ENCODE measurements at regions not wholly inside any gene's neighbourhood (a gene's known extent, or its start where the extent isn't known, plus 50 kb on each side); places are given as distances from the start of the nearest gene placed in this dataset.
"Not testable (repeated sequence)": the region's sequence is repeated elsewhere in the genome, so short reads cannot be mapped to it uniquely, and the experiment has no call there.

DNA sequence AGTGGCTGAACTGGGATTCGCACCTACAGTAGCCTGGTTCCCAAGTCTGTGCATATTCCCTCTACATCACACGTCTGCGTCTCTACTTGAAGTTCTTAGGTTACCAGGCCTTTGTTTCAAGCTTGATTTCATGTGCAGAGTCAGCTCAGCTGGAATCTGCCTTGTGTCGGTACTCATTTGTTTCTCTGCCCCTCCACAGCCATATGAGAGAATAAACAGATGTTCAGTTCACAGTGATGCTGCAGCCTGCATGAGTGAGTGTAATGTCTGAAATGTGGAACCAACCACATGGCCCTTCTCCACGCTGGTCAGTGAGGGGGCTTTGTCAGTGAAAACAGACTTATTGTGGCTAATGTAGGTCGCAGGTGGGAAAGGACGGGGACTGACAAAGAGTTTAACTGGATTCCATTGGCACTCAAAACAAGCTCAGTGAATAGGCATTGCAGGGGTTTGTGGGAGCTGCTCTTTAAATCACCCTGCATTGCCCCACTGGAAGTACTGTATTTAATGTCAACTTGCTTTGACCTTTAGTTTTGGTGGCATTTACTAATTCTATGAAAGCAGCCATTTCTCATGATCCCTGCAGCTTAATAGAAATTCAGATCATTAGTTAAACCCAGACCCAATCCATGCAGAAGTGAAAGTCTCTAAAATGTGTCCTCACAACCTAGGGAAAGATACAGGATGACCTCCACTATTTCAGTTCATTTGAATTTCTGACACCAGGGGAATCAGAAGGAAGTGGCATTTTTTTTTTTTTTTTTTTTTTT lies 136.4 kb upstream of the FAM78B start:
- TF ChIP-seq, protein P1, sequence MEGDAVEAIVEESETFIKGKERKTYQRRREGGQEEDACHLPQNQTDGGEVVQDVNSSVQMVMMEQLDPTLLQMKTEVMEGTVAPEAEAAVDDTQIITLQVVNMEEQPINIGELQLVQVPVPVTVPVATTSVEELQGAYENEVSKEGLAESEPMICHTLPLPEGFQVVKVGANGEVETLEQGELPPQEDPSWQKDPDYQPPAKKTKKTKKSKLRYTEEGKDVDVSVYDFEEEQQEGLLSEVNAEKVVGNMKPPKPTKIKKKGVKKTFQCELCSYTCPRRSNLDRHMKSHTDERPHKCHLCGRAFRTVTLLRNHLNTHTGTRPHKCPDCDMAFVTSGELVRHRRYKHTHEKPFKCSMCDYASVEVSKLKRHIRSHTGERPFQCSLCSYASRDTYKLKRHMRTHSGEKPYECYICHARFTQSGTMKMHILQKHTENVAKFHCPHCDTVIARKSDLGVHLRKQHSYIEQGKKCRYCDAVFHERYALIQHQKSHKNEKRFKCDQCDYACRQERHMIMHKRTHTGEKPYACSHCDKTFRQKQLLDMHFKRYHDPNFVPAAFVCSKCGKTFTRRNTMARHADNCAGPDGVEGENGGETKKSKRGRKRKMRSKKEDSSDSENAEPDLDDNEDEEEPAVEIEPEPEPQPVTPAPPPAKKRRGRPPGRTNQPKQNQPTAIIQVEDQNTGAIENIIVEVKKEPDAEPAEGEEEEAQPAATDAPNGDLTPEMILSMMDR (IDR thresholded peaks at IDR 0.05; ENCODE audit: low read depth, low read length, missing control alignments), result no peak
- no peak for DNase-seq (ENCODE audit: low read depth)
- H3K4me3 ChIP-seq (ENCODE audit: low read depth, low read length), result no peak overlapping the region

DNA sequence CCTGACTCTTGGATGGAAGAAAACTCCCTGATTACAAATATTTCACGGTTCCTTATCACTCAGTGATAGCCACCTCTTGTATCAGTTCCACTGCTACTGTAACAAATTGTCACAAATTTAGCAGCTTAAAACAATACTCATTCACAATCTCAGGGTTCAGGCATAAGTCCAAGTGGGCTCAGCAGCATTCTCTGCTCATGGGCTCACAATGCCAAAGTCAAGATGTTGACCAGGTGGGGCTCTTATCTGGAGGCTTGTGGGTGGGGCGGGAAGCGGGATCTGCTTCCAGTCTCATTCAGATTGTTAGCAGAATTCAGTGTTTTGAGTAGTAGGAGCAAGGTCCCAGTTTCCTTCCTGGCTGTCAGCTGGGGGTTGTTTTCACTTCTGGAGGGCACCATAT lies 137.3 kb upstream of the FAM78B start:
- TF ChIP-seq, protein P1 (IDR thresholded peaks at IDR 0.05; ENCODE audit: low read depth, low read length, missing control alignments), result no peak
- H3K4me3 ChIP-seq (ENCODE audit: low read depth, low read length), result no peak overlapping the region
- DNase-seq (ENCODE audit: low read depth), result no peak

DNA sequence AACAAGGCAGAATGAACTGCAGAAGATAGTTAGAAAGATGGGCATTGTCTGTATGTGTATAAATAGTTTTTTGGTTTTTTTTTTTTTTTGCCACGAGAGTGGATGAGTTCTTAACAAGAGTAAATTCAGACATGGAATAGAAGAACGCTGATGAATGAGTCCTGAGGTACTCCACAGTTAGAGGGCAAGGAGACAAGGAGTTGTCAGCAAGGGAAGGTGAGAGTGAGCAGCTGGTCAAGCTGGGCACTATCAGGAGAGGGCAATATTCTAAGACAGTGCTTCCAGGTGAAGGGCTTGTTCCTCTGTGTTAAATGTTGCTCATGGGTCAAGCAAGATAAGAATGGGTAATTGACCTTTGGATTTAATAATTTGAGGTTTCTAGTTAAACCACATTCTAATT lies 138.6 kb upstream of the FAM78B start:
- H3K4me3 ChIP-seq (ENCODE audit: low read depth, low read length), result no peak overlapping the region
- TF ChIP-seq, protein P1 (IDR thresholded peaks at IDR 0.05; ENCODE audit: low read depth, low read length, missing control alignments), result no peak
- DNase-seq (ENCODE audit: low read depth), result no peak

DNA sequence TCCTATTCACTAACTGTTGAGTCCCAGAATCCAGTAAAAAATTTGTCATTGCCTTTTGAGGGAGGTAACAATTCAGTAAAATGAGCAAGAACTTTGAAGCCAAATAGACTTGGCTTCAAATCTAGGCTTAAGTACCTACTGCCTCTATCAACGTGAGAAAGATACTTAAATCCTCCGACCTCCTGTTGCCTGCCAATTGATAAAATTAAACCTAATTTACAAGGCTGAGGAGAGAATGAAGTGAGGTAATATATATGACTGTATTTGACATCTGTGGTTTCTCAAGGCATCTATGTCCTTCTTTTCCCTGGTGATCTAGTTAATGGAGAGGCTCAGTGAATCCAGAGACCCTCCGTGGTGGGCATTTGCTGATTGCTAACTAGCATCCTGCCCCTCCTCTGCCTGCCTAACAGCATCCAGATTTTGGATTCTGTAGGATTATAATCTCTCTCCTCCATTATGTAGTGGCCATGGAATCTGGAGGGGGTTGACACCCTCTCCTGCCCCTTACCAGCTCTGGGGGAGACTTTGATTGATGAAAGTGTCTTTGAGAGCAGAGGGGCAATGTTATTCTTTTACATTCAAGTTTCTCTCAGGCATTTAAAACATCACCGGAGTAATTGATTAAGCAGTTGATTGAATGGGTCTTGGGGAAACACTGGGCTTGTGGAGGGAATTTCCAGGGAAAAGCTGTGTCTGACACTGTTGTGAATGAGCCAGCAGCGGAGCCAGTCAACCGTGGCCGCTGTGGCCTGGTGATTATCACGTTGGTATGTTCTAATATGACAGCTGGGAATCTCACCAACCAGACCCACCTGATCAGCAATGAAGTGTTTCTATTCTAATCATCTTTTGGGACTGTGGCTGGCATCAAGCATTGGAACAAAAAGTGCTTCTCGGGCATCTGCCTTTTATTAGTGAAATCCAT lies 140.7 kb upstream of the FAM78B start:
- no peak for DNase-seq (ENCODE audit: low read depth)
- no peak overlapping the region for H3K4me3 ChIP-seq (ENCODE audit: low read depth, low read length)
- TF ChIP-seq, protein P1 (IDR thresholded peaks at IDR 0.05; ENCODE audit: low read depth, low read length, missing control alignments), result no peak

DNA sequence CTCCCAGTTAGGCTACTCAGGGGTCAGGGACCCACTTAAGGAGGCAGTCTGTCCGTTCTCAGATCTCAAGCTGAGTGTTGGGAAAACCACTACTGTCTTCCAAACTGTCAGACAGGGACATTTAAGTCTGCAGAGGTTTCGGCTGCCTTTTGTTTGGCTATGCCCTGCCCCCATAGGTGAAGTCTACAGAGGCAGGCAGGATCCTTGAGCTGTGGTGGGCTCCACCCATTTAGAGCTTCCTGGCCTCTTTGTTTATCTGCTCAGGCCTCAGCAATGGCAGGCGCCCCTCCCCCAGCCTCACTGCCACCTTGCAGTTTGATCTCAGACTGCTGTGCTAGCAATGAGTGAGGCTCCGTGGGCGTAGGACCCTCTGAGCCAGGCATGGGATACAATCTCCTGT lies 149.5 kb upstream of the FAM78B start:
- not testable (repeated sequence) for H3K4me3 ChIP-seq (ENCODE audit: low read depth, low read length); DNase-seq (ENCODE audit: low read depth)

DNA sequence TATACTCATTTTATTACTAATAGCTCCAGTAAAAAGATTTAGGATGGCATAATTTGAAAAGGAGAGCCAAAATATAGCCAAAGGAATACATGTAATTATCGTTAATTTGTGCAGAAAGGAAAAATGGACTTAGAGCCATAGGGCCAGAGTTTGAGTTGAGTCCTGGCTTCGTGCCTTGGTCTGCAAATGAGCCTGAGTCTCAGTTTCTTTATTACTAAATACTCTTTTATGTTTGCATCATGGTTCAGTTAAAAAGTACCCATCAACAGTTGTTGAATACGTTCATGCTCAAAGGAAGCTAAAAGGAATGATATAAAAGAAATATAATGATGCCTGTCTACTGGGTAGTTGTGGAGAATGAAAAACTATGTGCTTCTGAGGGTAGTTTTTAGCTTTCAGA lies 155.7 kb upstream of the FAM78B start:
- no peak overlapping the region for H3K4me3 ChIP-seq (ENCODE audit: low read depth, low read length)
- TF ChIP-seq, protein P1 (IDR thresholded peaks at IDR 0.05; ENCODE audit: low read depth, low read length, missing control alignments), result no peak

DNA sequence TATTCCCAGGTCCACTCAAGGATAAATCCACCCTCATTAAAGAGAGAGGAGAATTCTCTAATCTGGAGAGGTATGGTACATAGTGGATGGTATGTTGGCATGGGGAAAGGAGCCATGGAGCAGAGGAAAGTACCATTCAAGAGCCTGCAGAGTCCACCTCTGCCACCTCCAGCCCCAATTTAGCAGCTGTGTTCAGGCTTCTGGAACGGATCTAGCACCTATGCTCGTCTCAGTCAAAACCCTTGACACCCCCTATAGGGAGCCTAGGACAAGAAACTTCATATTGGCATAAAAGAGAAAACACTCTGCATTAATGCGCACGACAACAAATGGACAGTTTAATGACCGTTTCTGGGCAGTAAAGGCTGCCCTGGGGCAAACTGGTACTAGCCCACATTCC lies 161.1 kb upstream of the FAM78B start:
- no peak overlapping the region for H3K4me3 ChIP-seq (ENCODE audit: low read depth, low read length)
- TF ChIP-seq, protein P1 (IDR thresholded peaks at IDR 0.05; ENCODE audit: low read depth, low read length, missing control alignments), result no peak
- no peak for DNase-seq (ENCODE audit: low read depth)

More for the DNA sequence above, 155.7 kb upstream of the FAM78B start:
- DNase-seq (ENCODE audit: low read depth), result no peak

All from GM12864 (cell line).